Transverse colon (tissue), 3 donors: ENCODE measurements at regions not wholly inside any gene's neighbourhood (a gene's known extent, or its start where the extent isn't known, plus 50 kb on each side); places are given as distances from the start of the nearest gene placed in this dataset.

Source experiments
- CTCF ChIP-seq, 5 experiments: fragments of 200-600 bp in 3 of 5; fragments of 450-650 bp in 2 of 5; sonication (generic) in 3 of 5; IDR thresholded peaks; 1 replicate in 2 of 5; 2 replicates in 3 of 5; pipeline ENCODE4 v1.5.1; 2016 to 2017; ENCODE audit warnings: antibody characterized with exemption in 5 of 5, inconsistent platforms in 3 of 5, mild to moderate bottlenecking in 2 of 5, moderate library complexity in 1 of 5
- EP300 ChIP-seq: sonication (generic); formaldehyde crosslinking; IDR thresholded peaks from one replicate; pipeline ENCODE4 v1.6.1; 2017; ENCODE audit warnings: antibody characterized with exemption, low read depth
- POLR2A ChIP-seq: fragments of 450-650 bp; IDR thresholded peaks from one replicate; pipeline ENCODE4 v1.6.1; 2016; ENCODE audit warnings: antibody characterized with exemption, mild to moderate bottlenecking, moderate library complexity

- TF ChIP-seq EP300 = no peak
- TF ChIP-seq CTCF (IDR thresholded peaks at IDR 0.05) = no peak
- no peak for TF ChIP-seq POLR2A
Observed at GRCh38 chr4:177077095-177077971, 232.3 kb upstream of the NEIL3 start.
